Stomach (tissue), 8 donors: ENCODE measurements at regions not wholly inside any gene's neighbourhood (a gene's known extent, or its start where the extent isn't known, plus 50 kb on each side); places are given as distances from the start of the nearest gene placed in this dataset.

ENCODE experiments used
- DNase-seq, 2 donors: peaks; one replicate each; pipeline versions ENCODE4 v3.0.0 to v3.0.0-alpha.2; 2013 to 2019
- H3K27ac ChIP-seq, 5 donors: fragments of 200-600 bp in 4 of 5; sonication (generic) in 4 of 5; one replicate each; pipeline ENCODE4 v1.5.1; 2013 to 2019; ENCODE audit warnings: mild to moderate bottlenecking in 1 of 5, moderate library complexity in 1 of 5
- H3K27me3 ChIP-seq, 3 donors: fragments of 200-600 bp; sonication (generic); one replicate each; pipeline ENCODE4 v1.5.1; 2017 to 2019; ENCODE audit warnings: mixed run types in 1 of 3
- H3K36me3 ChIP-seq, 4 donors: fragments of 200-600 bp; sonication (generic); 1 replicate in 3 of 4; 2 replicates in 1 of 4; pipeline ENCODE4 v1.5.1; 2016 to 2019
- H3K4me1 ChIP-seq, 4 donors: fragments of 200-600 bp; sonication (generic); one replicate each; pipeline ENCODE4 v1.5.1; 2016 to 2019
- H3K4me3 ChIP-seq, 4 donors: fragments of 200-600 bp; sonication (generic) in 3 of 4; one replicate each; pipeline ENCODE4 v1.5.1; 2016 to 2019; ENCODE audit warnings: mild to moderate bottlenecking in 1 of 4
- H3K9me3 ChIP-seq, 4 donors: fragments of 200-600 bp; sonication (generic); one replicate each; pipeline ENCODE4 v1.5.1; 2016 to 2019
- EP300 ChIP-seq: sonication (generic); formaldehyde crosslinking; IDR thresholded peaks from one replicate; pipeline ENCODE4 v1.6.1; 2017; ENCODE audit warnings: antibody characterized with exemption
- POLR2A ChIP-seq, 4 donors: fragments of 450-650 bp; IDR thresholded peaks; one replicate each; pipeline ENCODE4 v1.6.1; 2016; ENCODE audit warnings: antibody characterized with exemption in 4 of 4, control low read depth in 2 of 4, mild to moderate bottlenecking in 1 of 4, moderate library complexity in 1 of 4
- POLR2AphosphoS5 ChIP-seq, 3 donors: sonication (generic); formaldehyde crosslinking; IDR thresholded peaks; one replicate each; pipeline ENCODE4 v1.6.1; 2016; ENCODE audit warnings: antibody characterized with exemption in 3 of 3
- WGBS, 5 donors: extraction: QIAGEN DNeasy Blood & Tissue Kit in 3 of 5; methylation state at CpG; one replicate each; pipeline versions ENCODE4 v1.1.5 to v1.1.7; 2013 to 2018; 5-methylcytosine and 5-hydroxymethylcytosine counted together
- intact Hi-C: fragments of 100-400 bp; cut with DNase I; formaldehyde crosslinking; loops from one replicate; pipeline ENCODE4 v1.15.1; 2023; ENCODE audit warnings: low total_unique reads
- TF ChIP-seq, protein P1 (sequence below), 7 experiments: fragments of 450-650 bp in 4 of 7; fragments of 200-600 bp in 3 of 7; sonication (generic) in 3 of 7; IDR thresholded peaks; one replicate each; pipeline ENCODE4 v1.5.1; 2016 to 2019; ENCODE audit warnings: antibody characterized with exemption in 7 of 7, control low read depth in 2 of 7, mild to moderate bottlenecking in 1 of 7
- donor health status: healthy with polysubstance abuse.
- donor health status: Bipolar disorder and iron deficiency.
- donor health status: healthy.

DNA sequence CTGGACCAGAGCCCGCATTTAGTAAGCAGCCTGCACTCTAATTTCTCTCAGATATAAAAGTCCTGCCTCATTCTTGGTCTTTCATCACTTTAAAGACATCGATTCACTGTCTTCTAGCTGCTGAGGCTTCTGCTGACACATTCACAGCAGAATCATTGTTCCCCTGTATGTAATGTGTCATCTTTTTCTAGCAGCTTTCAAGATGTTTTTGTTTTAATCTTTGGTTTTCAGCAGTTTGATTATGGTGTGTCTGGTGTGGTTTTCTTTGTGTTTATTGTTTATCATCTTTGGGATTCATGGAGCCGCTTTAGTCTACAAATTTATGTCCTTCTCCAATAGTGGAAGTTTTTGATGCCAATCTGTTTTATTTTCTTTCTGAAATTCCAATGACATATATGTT lies 157.3 kb upstream of the STMND1 start:
- H3K27me3 ChIP-seq = no peaks in the 10 kb centered on the region
- no peaks in the 10 kb centered on the region for H3K36me3 ChIP-seq
- WGBS, 5 donors = 85 to 95% (median 92%) methylated on average over 3 of the region's 3 CpGs
- TF ChIP-seq, protein P1, sequence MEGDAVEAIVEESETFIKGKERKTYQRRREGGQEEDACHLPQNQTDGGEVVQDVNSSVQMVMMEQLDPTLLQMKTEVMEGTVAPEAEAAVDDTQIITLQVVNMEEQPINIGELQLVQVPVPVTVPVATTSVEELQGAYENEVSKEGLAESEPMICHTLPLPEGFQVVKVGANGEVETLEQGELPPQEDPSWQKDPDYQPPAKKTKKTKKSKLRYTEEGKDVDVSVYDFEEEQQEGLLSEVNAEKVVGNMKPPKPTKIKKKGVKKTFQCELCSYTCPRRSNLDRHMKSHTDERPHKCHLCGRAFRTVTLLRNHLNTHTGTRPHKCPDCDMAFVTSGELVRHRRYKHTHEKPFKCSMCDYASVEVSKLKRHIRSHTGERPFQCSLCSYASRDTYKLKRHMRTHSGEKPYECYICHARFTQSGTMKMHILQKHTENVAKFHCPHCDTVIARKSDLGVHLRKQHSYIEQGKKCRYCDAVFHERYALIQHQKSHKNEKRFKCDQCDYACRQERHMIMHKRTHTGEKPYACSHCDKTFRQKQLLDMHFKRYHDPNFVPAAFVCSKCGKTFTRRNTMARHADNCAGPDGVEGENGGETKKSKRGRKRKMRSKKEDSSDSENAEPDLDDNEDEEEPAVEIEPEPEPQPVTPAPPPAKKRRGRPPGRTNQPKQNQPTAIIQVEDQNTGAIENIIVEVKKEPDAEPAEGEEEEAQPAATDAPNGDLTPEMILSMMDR (IDR thresholded peaks at IDR 0.05) = no peak
- no peak for TF ChIP-seq POLR2A (IDR thresholded peaks at IDR 0.05)
- no peak for DNase-seq
- H3K27ac ChIP-seq = no peak overlapping the region
- no peaks in the 10 kb centered on the region for H3K9me3 ChIP-seq
- H3K4me1 ChIP-seq = peaks cover 0 to 14% (median 2%) of the 10 kb centered on the region in 4 donors
- intact Hi-C loops = no loop called here
- no peak overlapping the region for H3K4me3 ChIP-seq

DNA sequence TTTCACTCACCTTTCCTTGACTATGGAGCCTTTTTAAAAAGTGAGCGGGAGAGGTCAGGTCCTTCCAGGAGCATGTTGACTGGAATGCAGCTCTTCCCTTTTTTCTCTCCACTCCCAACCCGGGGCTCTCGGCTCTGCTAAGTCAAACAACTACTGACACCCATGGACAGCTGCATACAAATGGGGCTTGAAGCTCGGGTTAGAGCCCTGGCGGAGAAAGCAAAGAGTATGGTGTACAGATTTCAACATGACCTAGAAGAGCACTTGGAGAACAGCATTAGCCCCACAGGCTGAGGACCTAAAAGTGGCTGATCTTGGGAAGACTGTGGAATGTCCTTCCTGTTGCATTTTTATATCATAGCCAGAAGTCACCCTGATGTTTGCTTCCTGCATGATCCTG lies 162.0 kb upstream of the STMND1 start:
- intact Hi-C loops = no loop called here

DNA sequence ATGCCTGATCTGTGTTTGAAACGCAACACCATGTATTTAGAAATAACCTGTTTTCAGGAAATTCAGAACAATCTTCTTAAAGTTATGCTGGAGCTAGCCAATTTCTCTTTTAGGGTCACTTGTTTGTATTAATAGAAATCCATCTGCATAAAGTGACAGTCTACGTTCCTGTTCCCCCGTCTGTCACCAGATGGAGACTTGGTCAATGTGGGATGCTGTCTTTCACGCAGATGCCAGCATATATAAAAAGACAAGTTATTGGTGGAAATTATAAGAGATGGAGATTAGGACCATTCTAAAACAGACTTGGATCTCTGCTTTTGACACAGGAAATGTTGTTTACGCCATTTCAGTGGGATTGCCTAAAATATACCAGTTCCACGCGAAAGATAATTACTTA lies 162.5 kb upstream of the STMND1 start:
- TF ChIP-seq, protein P1 (IDR thresholded peaks at IDR 0.05) = no peak
- no peak for TF ChIP-seq EP300
- no peak for TF ChIP-seq POLR2A (IDR thresholded peaks at IDR 0.05)
- TF ChIP-seq POLR2AphosphoS5 (IDR thresholded peaks at IDR 0.05) = no peak
- no peak for DNase-seq
- Histone ChIP-seq H3K4me3 (no peak overlapping the region), H3K36me3 (no peaks in the 10 kb centered on the region), H3K27ac (no peak overlapping the region), H3K27me3 (no peaks in the 10 kb centered on the region), H3K4me1 (no peaks in the 10 kb centered on the region), H3K9me3 (no peaks in the 10 kb centered on the region)
- WGBS, 5 donors = 67 to 79% (median 73%) methylated on average over 7 of the region's 7 CpGs
- intact Hi-C loops = no loop called here

More for the DNA sequence above, 162.0 kb upstream of the STMND1 start:
- no peak for TF ChIP-seq POLR2AphosphoS5 (IDR thresholded peaks at IDR 0.05)
- TF ChIP-seq, protein P1 (IDR thresholded peaks at IDR 0.05) = no peak
- no peak for TF ChIP-seq POLR2A (IDR thresholded peaks at IDR 0.05)
- TF ChIP-seq EP300 = no peak
- 38 to 52% (median 46%) methylated on average over 5 of the region's 5 CpGs for WGBS, 5 donors
- Histone ChIP-seq H3K9me3 (no peaks in the 10 kb centered on the region), H3K4me1 (no peaks in the 10 kb centered on the region), H3K27ac (no peak overlapping the region), H3K36me3 (no peaks in the 10 kb centered on the region), H3K27me3 (no peaks in the 10 kb centered on the region), H3K4me3 (no peak overlapping the region)
- no peak for DNase-seq

DNA sequence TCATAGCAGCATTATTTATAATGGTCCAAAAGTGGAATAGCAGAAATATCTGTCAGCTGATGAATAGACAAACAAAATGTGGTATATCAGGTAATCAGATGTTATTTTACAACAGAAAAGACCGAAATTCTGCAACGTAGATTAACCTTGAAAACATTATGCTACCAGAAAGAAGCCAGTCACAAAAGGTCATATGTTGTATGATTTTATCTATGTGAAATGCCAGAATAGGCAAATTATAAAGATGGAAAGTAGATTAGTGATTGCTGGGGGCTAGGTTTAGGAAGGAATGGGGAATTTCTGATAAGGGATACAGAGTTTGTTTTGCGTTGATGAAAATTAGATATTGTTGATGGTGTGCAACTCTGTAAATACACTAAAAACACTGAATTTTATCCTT lies 165.0 kb upstream of the STMND1 start:
- Histone ChIP-seq H3K27ac (no peak overlapping the region), H3K4me1 (no peaks in the 10 kb centered on the region), H3K9me3 (no peaks in the 10 kb centered on the region), H3K36me3 (no peaks in the 10 kb centered on the region), H3K4me3 (no peak overlapping the region), H3K27me3 (no peaks in the 10 kb centered on the region)
- TF ChIP-seq EP300 = no peak
- no peak for TF ChIP-seq POLR2AphosphoS5 (IDR thresholded peaks at IDR 0.05)
- TF ChIP-seq, protein P1 (IDR thresholded peaks at IDR 0.05) = no peak
- no peak for TF ChIP-seq POLR2A (IDR thresholded peaks at IDR 0.05)
- 86 to 94% (median 88%) methylated on average over 3 of the region's 3 CpGs for WGBS, 5 donors
- no peak for DNase-seq
- intact Hi-C loops = no loop called here
